Endothelial cell of umbilical vein (primary cell): ENCODE measurements at regions not wholly inside any gene's neighbourhood (a gene's known extent, or its start where the extent isn't known, plus 50 kb on each side); places are given as distances from the start of the nearest gene placed in this dataset.

ENCODE experiments used
- BruUV-seq: library from RNA; stranded (reverse); fragments of 400-500 nt; replicated peaks from 2 replicates; lab custom pipeline; 2021; lab: Mats Ljungman, UMichigan
- CTCF ChIA-PET: fragments of 300-600, 350-600 bp; sonication (Branson Sonifier 250); formaldehyde crosslinking; loops from one replicate; lab custom pipeline; 2021; ENCODE audit warnings: antibody characterized with exemption, inconsistent platforms; lab: Charles Lee
- POLR2A ChIA-PET: fragments of 300-600, 350-600 bp; sonication (Branson Sonifier 250); formaldehyde crosslinking; loops from one replicate; lab custom pipeline; 2021; ENCODE audit warnings: antibody characterized with exemption, inconsistent platforms; lab: Charles Lee
- DNase-seq: peaks from one replicate; pipeline ENCODE4 v3.0.0-alpha.2; 2011; ENCODE audit warnings: low read depth, low spot score
- FAIRE-seq: peaks from 2 replicates; lab custom pipeline; 2011; peaks lifted over from hg19 to GRCh38; lab: Jason Lieb, UNC
- H2AFZ ChIP-seq: 2 replicates; pipeline ENCODE4 v1.6.0; 2012; ENCODE audit warnings: low read depth, low read length, control low read depth, inconsistent platforms
- H3K27ac ChIP-seq: 2 replicates; pipeline ENCODE4 v1.5.1; 2011; ENCODE audit warnings: low read depth, mild to moderate bottlenecking, control low read depth, low read length, moderate library complexity; ENCODE audit not compliant: insufficient read depth
- H3K27me3 ChIP-seq, 2 experiments: 2 replicates each; pipeline versions ENCODE4 v1.6.0 to v1.6.1; 2011; ENCODE audit warnings: low read length in 2 of 2, mixed read lengths in 1 of 2; ENCODE audit not compliant: control insufficient read depth in 2 of 2, insufficient read depth in 2 of 2
- H3K36me3 ChIP-seq, 2 experiments: 2 replicates in 1 of 2; 3 replicates in 1 of 2; pipeline ENCODE4 v1.5.1; 2011; ENCODE audit warnings: low read length in 2 of 2, mild to moderate bottlenecking in 1 of 2, moderate library complexity in 1 of 2; ENCODE audit not compliant: control insufficient read depth in 2 of 2, insufficient read depth in 2 of 2; ENCODE audit errors: extremely low read depth in 1 of 2
- H3K4me1 ChIP-seq: 3 replicates; pipeline ENCODE4 v1.5.1; 2011; ENCODE audit warnings: mild to moderate bottlenecking, low read length; ENCODE audit not compliant: control insufficient read depth, insufficient read depth; ENCODE audit errors: extremely low read depth
- H3K4me2 ChIP-seq: 2 replicates; pipeline ENCODE4 v1.6.1; 2011; ENCODE audit warnings: low read length, control low read depth, mixed read lengths; ENCODE audit not compliant: insufficient read depth
- H3K4me3 ChIP-seq, 3 experiments: fragments of 200-600 bp in 1 of 3; sonication (generic), shearing (Covaris generic) in 1 of 3; replicated peaks in 1 of 3; 2 replicates each; pipeline ENCODE4 v1.5.1; 2011 to 2016; ENCODE audit warnings: control low read depth in 3 of 3, low read length in 3 of 3, mild to moderate bottlenecking in 2 of 3, inconsistent platforms in 1 of 3, low read depth in 1 of 3, moderate library complexity in 1 of 3; ENCODE audit not compliant: insufficient read depth in 1 of 3
- H3K79me2 ChIP-seq: 2 replicates; pipeline ENCODE4 v1.6.0; 2012; ENCODE audit warnings: low read length, inconsistent platforms; ENCODE audit not compliant: control insufficient read depth, insufficient read depth
- H3K9ac ChIP-seq: replicated peaks from 2 replicates; pipeline ENCODE3; 2011; ENCODE audit warnings: low read length, control low read depth; ENCODE audit not compliant: insufficient read depth; ENCODE audit errors: extremely low read depth
- H3K9me1 ChIP-seq: replicated peaks from 3 replicates; pipeline ENCODE4 v1.6.0; 2011; ENCODE audit warnings: mild to moderate bottlenecking, low read length; ENCODE audit not compliant: control insufficient read depth, insufficient read depth; ENCODE audit errors: extremely low read depth
- H3K9me3 ChIP-seq: replicated peaks from 2 replicates; pipeline ENCODE4 v1.5.1; 2012; ENCODE audit warnings: low read length, inconsistent platforms; ENCODE audit not compliant: control insufficient read depth, insufficient read depth
- H4K20me1 ChIP-seq: replicated peaks from 2 replicates; pipeline ENCODE3; 2011; ENCODE audit warnings: mild to moderate bottlenecking, low read length; ENCODE audit not compliant: control insufficient read depth, insufficient read depth; ENCODE audit errors: extremely low read depth
- CTCF ChIP-seq, 2 donors: IDR thresholded peaks; 1 replicate in 1 of 2; 2 replicates in 1 of 2; pipeline ENCODE4 v1.5.1; 2011; ENCODE audit warnings: low read length in 2 of 2, mild to moderate bottlenecking in 2 of 2, moderate library complexity in 2 of 2, control low read depth in 1 of 2, inconsistent platforms in 1 of 2, low read depth in 1 of 2; ENCODE audit not compliant: insufficient read depth in 1 of 2; ENCODE audit errors: extremely low read depth in 1 of 2
- EZH2 ChIP-seq: IDR thresholded peaks from 2 replicates; pipeline ENCODE4 v1.6.1; 2012; ENCODE audit warnings: borderline replicate concordance, low read depth, mild to moderate bottlenecking, moderate library complexity, low read length, inconsistent platforms; ENCODE audit not compliant: severe bottlenecking
- FOS ChIP-seq: IDR thresholded peaks from 2 replicates; pipeline ENCODE4 v1.6.1; 2011; ENCODE audit warnings: mild to moderate bottlenecking, low read length, moderate library complexity, borderline replicate concordance; ENCODE audit not compliant: insufficient read depth
- GATA2 ChIP-seq: IDR thresholded peaks from 2 replicates; pipeline ENCODE4 v1.7.0; 2011; ENCODE audit warnings: low read depth, mild to moderate bottlenecking, moderate library complexity, mixed read lengths, low read length; ENCODE audit not compliant: insufficient read length, insufficient read depth
- JUN ChIP-seq: IDR thresholded peaks from 2 replicates; pipeline ENCODE4 v1.6.1; 2011; ENCODE audit warnings: borderline replicate concordance, low read depth; ENCODE audit not compliant: insufficient read length, insufficient read depth
- MAX ChIP-seq: IDR thresholded peaks from 2 replicates; pipeline ENCODE4 v1.6.1; 2011; ENCODE audit not compliant: insufficient read depth, insufficient read length
- MYC ChIP-seq: IDR thresholded peaks from one replicate; pipeline ENCODE4 v1.6.1; 2011; ENCODE audit warnings: mild to moderate bottlenecking, low read depth, low read length
- POLR2A ChIP-seq: IDR thresholded peaks from 2 replicates; pipeline ENCODE4 v1.6.1; 2012; ENCODE audit warnings: low read depth, mild to moderate bottlenecking, control low read depth, low read length
- POLR2AphosphoS5 ChIP-seq: IDR thresholded peaks from 2 replicates; pipeline ENCODE4 v1.6.1; 2012; ENCODE audit warnings: low read depth, mild to moderate bottlenecking, control low read depth, low read length, moderate library complexity; ENCODE audit not compliant: insufficient read depth
- dilution Hi-C: fragments of 300-500 bp; cut with MboI; formaldehyde crosslinking; loops from one replicate; pipeline ENCODE4 v1.15.0; 2019; ENCODE audit warnings: low sequenced_read_pairs; ENCODE audit not compliant: extremely low pct_ligation_motif_present
- intact Hi-C: fragments of 100-400 bp; cut with micrococcal nuclease; formaldehyde crosslinking; loops from one replicate; pipeline ENCODE4 v1.10.0; 2022

- dilution Hi-C loops = no loop called here
- TF ChIP-seq CTCF (IDR thresholded peaks at IDR 0.05; ENCODE audit: extremely low read depth in 1 of 2, insufficient read depth in 1 of 2, low read depth in 1 of 2, low read length in 2 of 2) (no peak), MYC (no peak), EZH2 (no peak), JUN (no peak), POLR2A (no peak), MAX (no peak), FOS (no peak), POLR2AphosphoS5 (no peak), GATA2 (no peak)
- H2AFZ ChIP-seq = no peak overlapping the region
Observed at GRCh38 chr11:16598906-16599305, 139.5 kb upstream of the C11orf58 start.

More at GRCh38 chr11:16598906-16599305, 139.5 kb upstream of the C11orf58 start:
- no peak for DNase-seq
- no peak overlapping the region for H3K4me2 ChIP-seq
- CTCF ChIA-PET = no interaction called here
- peaks cover 0 to 9% of the 10 kb centered on the region in 2 experiments for H3K27me3 ChIP-seq
- FAIRE-seq = no peak
- no peaks in the 10 kb centered on the region for H3K9me3 ChIP-seq
- H3K4me3 ChIP-seq = no peak overlapping the region
- no peaks in the 10 kb centered on the region for H3K4me1 ChIP-seq
- no TSS peak for BruUV-seq
- no peaks in the 10 kb centered on the region for H3K79me2 ChIP-seq
- POLR2A ChIA-PET = no interaction called here
- intact Hi-C loops = no loop called here
- no peaks in the 10 kb centered on the region for H4K20me1 ChIP-seq
- H3K9me1 ChIP-seq = peaks cover 2% of the 10 kb centered on the region
- H3K36me3 ChIP-seq = no peaks in the 10 kb centered on the region
- no peak overlapping the region for H3K27ac ChIP-seq
- no peak overlapping the region for H3K9ac ChIP-seq
